HG02938 (cell line): ENCODE measurements at regions not wholly inside any gene's neighbourhood (a gene's known extent, or its start where the extent isn't known, plus 50 kb on each side); places are given as distances from the start of the nearest gene placed in this dataset.
A peak's percentile ranks its signal among the peaks of the same experiment; 100 is the strongest.
"Not testable (repeated sequence)": the region's sequence is repeated elsewhere in the genome, so short reads cannot be mapped to it uniquely, and the experiment has no call there.

Experiments used
- ATAC-seq: cut with Tn5 transposase; IDR thresholded peaks from one replicate; pipeline ENCODE4 v1.9.1; 2021; ENCODE audit warnings: mild to moderate bottlenecking, moderate library complexity; ENCODE audit not compliant: unreplicated experiment

- ATAC-seq = no peak
These were observed 259.7 kb downstream of the SOX2 start for GRCh38 chr3:181971424-181971823.

DNA sequence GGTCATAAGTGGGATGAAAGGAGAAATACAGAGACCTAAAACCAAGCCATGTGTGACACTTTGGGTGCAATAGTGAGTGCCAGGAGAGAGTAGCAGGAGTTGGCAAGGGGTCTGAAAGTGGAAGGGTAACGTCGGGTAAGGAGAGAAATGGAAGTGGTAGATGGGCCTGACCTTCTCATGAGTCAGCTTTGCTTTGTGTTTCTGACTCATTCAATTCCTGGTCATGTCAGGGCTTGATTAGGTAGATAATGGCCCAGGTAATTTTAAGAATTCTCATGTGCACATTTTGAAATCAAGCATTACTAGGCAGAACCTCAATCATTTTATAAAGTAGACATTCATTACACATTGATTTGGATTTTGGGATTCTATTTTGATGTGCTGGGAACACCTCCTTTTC lies 262.5 kb downstream of the SOX2 start:
- ATAC-seq = no peak

GRCh38 chr3:181976526-181976925 lies 264.8 kb downstream of the SOX2 start:
- ATAC-seq = no peak

DNA sequence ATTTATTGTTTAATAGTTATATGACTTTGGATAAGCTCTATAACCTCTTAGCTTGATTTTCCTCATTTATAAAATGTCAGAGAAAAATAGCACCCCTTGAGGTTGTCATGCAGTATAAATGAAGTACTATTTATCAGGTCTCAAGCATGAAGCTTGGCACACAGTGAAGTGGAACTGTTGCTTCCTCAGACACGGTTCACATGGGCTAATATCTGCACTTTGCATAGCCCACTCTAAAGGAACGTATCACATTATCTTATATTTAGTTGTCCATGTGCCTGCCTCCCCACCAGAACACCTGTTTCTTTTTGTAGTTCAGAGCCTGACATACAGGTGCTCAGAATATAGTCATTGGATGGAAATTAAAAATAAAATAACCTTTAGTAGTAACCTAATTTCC lies 273.7 kb downstream of the SOX2 start:
- no peak for ATAC-seq

- ATAC-seq = no peak
These were observed 276.0 kb downstream of the SOX2 start for GRCh38 chr3:181987736-181988135.

DNA sequence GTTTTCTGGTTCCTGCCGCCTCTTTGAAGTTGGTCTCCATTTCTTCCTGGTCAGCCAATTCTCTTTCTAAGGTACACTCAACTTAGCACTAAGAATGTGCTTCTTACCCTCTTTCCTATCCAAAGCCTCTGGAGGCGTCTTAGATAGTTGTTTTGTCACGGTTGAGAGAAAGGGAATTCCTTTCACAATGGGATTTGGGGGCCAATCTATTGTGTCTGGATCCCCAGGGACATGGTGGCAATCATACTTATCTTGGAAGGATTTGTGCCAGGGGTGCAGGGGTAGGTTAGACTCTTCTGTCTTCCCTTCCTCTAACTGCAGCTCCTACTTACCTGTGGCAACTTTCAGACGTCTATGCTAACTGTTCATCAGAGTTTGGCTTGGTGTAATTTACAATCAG lies 287.1 kb downstream of the SOX2 start:
- ATAC-seq = peak; percentile 21

DNA sequence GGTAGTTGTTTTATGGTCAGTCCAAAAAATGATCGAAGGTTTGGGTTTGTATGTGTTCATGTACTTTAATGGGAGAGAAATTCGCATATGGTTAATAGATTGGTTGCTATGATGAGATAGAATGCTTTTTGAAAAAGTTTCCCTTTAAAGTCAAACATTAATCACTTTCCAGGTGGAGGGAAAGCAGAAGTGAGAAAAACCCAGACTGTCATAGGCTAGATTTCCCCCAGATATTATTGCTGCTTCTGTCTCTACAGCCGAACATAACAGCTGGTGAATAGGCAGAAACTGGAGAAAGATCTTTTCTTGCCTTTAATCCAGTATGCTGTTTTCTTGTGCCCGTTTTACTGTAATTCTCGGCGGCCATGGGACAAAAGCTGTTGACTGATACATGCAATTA lies 287.6 kb downstream of the SOX2 start:
- ATAC-seq = peak; percentile 82

GRCh38 chr3:182000447-182000846 lies 288.7 kb downstream of the SOX2 start:
- ATAC-seq = no peak

DNA sequence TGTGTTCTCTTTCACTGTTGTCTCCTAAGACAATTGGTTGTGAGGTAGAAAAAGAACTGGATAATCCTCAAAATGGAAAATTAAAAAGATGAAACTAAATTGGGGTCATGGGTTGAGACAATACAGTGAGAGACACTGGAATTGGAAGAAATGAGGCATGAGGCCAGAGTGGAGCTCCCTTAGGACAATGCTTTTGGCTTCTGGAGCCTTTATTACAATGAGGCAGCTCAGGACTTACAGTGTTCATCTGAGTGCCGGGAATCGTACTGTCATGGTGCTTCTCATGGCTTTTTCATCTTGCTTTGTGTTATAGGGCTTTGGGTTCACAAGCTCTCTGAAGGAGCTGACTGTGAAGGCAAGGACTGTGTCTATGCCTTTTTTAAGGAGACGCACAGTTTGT lies 293.5 kb downstream of the SOX2 start:
- no peak for ATAC-seq

DNA sequence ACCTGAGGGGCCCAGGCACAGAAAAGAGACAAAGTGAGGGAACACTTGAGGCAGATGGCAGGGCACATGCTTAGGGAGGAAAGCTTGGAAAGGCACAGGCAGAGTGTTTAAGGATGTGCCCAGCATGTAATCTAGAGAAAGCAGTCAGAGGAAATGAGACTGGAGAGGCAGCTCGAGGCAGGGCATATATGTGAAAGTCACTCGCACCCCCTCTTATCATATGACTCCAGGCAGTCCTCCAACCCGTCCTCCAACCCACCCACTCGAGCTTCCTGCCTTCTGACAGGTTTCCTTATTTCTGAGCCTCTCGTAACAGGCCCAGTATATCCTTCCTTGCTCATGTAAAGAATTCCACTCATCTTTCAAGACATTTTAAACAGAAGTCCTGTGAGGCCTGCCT lies 294.0 kb downstream of the SOX2 start:
- no peak for ATAC-seq

DNA sequence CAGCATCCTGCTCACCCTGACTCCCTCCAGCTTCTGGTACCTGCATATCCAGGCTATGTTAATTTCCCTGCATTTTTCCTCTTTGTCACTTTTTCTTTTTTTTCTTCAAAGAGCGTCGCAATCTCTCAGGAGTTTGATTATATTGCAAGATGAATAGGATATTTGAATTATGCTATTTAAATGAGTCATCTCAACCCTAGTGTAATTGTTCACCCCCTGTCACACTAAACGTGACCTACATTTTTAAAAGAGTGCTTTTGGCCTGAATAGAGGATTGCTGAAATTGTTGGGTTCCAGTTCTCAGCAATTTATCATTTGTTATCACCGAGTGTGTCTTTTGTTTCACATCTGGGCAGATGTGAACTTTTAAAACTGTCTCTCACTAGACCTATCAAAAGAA lies 294.7 kb downstream of the SOX2 start:
- ATAC-seq = no peak

DNA sequence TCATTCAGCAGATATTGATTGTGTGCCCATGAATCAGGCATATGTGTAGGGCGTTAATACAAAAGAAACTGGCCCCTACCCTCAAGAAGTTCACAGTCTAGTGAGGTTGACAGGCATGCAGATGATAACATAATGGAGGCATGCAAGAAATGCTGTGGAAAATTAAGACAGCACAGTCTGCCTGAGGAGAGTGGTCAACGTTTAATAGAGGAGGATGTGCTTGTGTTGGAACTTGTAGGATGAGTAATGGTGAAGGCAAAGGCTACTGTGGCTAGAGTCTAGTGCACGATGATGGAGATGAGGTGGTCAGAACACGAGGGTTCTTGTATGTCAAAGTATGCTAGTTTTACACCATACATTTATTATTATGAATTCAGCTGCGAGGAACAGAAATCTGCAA lies 295.7 kb downstream of the SOX2 start:
- ATAC-seq = no peak

DNA sequence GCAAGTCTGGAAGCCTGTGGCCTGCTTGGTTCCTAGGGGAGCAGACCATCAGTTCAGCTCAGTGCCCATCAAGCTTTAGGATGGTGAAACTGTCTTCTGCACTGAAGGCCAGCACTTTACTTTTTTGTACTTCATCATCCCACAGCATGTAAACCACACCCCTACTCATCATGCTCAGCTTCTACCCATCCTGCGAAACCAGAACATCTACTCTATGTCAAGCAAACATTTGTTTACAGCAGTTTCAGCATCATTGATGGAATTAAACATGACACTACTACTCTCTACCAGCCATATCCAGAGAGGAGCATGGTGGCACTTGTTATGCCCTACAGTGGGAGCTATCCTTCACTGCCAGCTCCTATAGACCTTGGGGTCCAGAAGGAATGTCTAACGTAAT lies 306.6 kb downstream of the SOX2 start:
- ATAC-seq = no peak

DNA sequence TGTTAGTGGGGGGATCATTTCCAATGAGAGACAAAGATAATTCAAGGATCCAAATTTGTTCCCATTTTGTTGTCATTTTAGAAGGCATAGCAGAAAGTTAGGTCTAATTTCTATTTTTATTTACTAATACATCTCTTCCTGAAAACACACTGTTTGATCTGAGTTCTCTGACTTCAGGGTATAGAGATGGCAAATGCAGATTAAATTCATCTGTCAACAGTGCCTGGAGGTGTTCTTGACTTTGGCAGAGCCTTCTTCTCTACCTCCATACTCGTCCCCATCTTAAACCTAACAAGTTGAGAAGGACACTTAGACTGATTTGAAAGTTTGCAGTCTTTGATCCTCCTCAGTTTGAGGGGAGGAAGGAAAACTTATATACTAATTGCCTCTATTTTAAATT lies 308.2 kb downstream of the SOX2 start:
- no peak for ATAC-seq

- ATAC-seq = no peak
These were observed 312.1 kb downstream of the SOX2 start for GRCh38 chr3:182023843-182024242.

GRCh38 chr3:182027366-182027765 lies 315.6 kb downstream of the SOX2 start:
- ATAC-seq = no peak

GRCh38 chr3:182028081-182028480 lies 316.4 kb downstream of the SOX2 start:
- no peak for ATAC-seq

- ATAC-seq = not testable (repeated sequence)
These were observed 322.5 kb downstream of the SOX2 start for GRCh38 chr3:182034231-182034630.

DNA sequence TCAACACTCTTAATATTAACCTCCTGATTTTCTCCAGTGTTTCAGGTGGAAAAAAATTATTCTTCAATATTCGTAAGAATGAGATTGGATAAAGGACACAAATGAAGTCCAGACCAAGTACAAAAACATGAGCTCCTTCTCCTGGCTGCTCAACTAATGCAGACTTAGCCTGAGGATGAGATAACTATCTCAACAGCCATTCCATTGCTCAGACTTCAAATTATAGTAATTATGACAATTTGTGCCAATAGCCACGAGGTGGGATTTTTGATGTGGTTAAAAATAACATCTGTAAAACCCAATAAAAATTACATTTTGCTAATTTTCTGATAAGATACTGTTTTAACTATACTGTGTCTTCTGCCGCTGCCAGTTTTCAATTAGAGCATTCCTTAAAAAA lies 323.6 kb downstream of the SOX2 start:
- ATAC-seq = no peak

DNA sequence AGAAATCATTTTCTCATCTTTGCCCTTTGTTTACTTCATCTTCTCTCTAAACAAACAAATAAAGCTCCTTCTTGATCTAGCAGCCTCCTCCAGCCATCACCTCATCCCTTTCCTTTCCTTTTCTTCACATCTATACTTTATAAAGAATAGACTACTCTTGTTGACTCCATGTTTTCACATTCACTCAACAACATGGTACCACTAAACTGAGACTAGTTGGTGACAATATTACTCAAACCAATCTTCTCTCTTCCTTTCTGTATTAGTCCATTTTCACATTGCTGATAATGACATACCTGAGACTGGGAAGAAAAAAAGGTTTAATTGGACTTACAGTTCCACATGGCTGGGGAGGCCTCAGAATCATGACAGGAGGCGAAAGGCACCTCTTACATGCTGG lies 324.7 kb downstream of the SOX2 start:
- no peak for ATAC-seq

- no peak for ATAC-seq
These were observed 330.1 kb downstream of the SOX2 start for GRCh38 chr3:182041668-182042291.

DNA sequence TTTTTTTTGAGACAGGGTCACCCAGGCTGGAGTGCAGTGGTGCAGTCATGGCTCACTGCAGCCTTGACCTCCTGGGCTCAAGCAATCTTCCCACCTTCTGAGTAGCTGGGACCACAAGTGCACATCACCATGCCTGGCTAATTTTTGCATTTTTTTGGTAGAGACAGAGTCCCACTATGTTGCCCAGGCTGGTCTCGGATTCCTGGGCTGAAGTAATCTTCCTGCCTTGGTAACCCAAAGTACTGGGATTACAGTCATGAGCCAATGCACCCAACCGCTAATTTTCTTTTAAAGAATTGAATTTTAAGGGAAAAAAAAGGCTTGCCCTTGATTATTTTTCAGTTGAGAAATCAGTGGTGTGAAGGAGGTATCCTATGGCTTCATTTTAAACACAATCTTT lies 334.0 kb downstream of the SOX2 start:
- no peak for ATAC-seq

GRCh38 chr3:182046166-182046764 lies 334.5 kb downstream of the SOX2 start:
- no peak for ATAC-seq
